MCF 10A (cell line): ENCODE measurements at regions not wholly inside any gene's neighbourhood (a gene's known extent, or its start where the extent isn't known, plus 50 kb on each side); places are given as distances from the start of the nearest gene placed in this dataset.

Experiments
- BruUV-seq: library from RNA; stranded (reverse); fragments of 400-500 nt; replicated peaks from 2 replicates; lab custom pipeline; 2021; lab: Mats Ljungman, UMichigan
- CTCF ChIA-PET: fragments of 300-600 bp; sonication (Branson Sonifier 250); formaldehyde crosslinking; extraction: SDS; loops from one replicate; lab custom pipeline; 2021; ENCODE audit warnings: antibody characterized with exemption, inconsistent platforms; lab: Yijun Ruan, JAX
- POLR2A ChIA-PET: fragments of 300-600, 350-650 bp; sonication (Branson Sonifier 250); formaldehyde crosslinking; extraction: SDS; loops from one replicate; lab custom pipeline; 2020; ENCODE audit warnings: antibody characterized with exemption, inconsistent platforms; lab: Yijun Ruan, JAX
- DNase-seq: peaks from one replicate; pipeline ENCODE4 v3.0.0-alpha.2; 2018; ENCODE audit not compliant: unreplicated experiment
- H3K27ac Mint-ChIP-seq: one replicate; pipeline ENCODE4 v1.8.0; 2022; ENCODE audit warnings: mild to moderate bottlenecking, low read depth, mixed read lengths; ENCODE audit not compliant: unreplicated experiment
- H3K27me3 Mint-ChIP-seq: one replicate; pipeline ENCODE4 v1.8.0; 2022; ENCODE audit warnings: mixed read lengths; ENCODE audit not compliant: insufficient read depth, unreplicated experiment
- H3K36me3 Mint-ChIP-seq: one replicate; pipeline ENCODE4 v1.8.0; 2022; ENCODE audit warnings: mild to moderate bottlenecking, moderate library complexity, mixed read lengths; ENCODE audit not compliant: insufficient read depth, unreplicated experiment
- H3K4me1 Mint-ChIP-seq: one replicate; pipeline ENCODE4 v1.8.0; 2022; ENCODE audit warnings: mixed read lengths; ENCODE audit not compliant: insufficient read depth, unreplicated experiment
- H3K4me3 Mint-ChIP-seq: one replicate; pipeline ENCODE4 v1.8.0; 2022; ENCODE audit warnings: mild to moderate bottlenecking, moderate library complexity, mixed read lengths; ENCODE audit not compliant: unreplicated experiment
- H3K9me3 Mint-ChIP-seq: one replicate; pipeline ENCODE4 v1.8.0; 2022; ENCODE audit warnings: mixed read lengths; ENCODE audit not compliant: unreplicated experiment
- CTCF ChIP-seq: fragments of 200-600 bp; IDR thresholded peaks from one replicate; pipeline ENCODE4 v1.8.0; 2022; ENCODE audit warnings: antibody characterized with exemption, mild to moderate bottlenecking; ENCODE audit not compliant: unreplicated experiment
- intact Hi-C: fragments of 100-400 bp; cut with micrococcal nuclease; formaldehyde crosslinking; loops from 2 replicates; pipeline ENCODE4 v1.14.1; 2022

GRCh38 chr10:111473361-111473760 is 396.5 kb downstream of the ADRA2A start:
- peak; percentile 88 for DNase-seq
- TF ChIP-seq CTCF, result no peak
- intact Hi-C loops, result no loop called here
- H3K9me3 Mint-ChIP-seq, result no peaks in the 10 kb centered on the region
- H3K4me1 Mint-ChIP-seq, result peaks cover 14% of the 10 kb centered on the region
- no peak overlapping the region for H3K4me3 Mint-ChIP-seq
- CTCF ChIA-PET, result no interaction called here
- BruUV-seq, result no TSS peak
- peaks cover 7% of the 10 kb centered on the region for H3K36me3 Mint-ChIP-seq
- POLR2A ChIA-PET, result interaction anchor here (0.6 to 3.7 kb wide), 4 partner anchors 8 to 450 kb away, joined by 3 to 21 read pairs (median 4); no protein-coding TSS in a partner anchor
- peak overlapping the region; percentile 73 for H3K27ac Mint-ChIP-seq
- no peaks in the 10 kb centered on the region for H3K27me3 Mint-ChIP-seq

- H3K4me3 Mint-ChIP-seq, result no peak overlapping the region
- ChIA-PET CTCF (interaction anchor here (1.6 kb wide), 1 partner anchor 124 kb away, joined by 5 read pairs; no protein-coding TSS in a partner anchor), POLR2A (interaction anchor here (0.7 to 3.7 kb wide), 4 partner anchors 9 to 35 kb away, joined by 3 to 21 read pairs (median 4); no protein-coding TSS in a partner anchor)
- H3K36me3 Mint-ChIP-seq, result peaks cover 5% of the 10 kb centered on the region
- H3K4me1 Mint-ChIP-seq, result peaks cover 25% of the 10 kb centered on the region
- H3K27me3 Mint-ChIP-seq, result no peaks in the 10 kb centered on the region
- no peaks in the 10 kb centered on the region for H3K9me3 Mint-ChIP-seq
- no peak overlapping the region for H3K27ac Mint-ChIP-seq
- BruUV-seq, result no TSS peak
- DNase-seq, result no peak
- TF ChIP-seq CTCF, result no peak
- intact Hi-C loops, result no loop called here
Observed at GRCh38 chr10:111474786-111475185, 398.0 kb downstream of the ADRA2A start.

DNA sequence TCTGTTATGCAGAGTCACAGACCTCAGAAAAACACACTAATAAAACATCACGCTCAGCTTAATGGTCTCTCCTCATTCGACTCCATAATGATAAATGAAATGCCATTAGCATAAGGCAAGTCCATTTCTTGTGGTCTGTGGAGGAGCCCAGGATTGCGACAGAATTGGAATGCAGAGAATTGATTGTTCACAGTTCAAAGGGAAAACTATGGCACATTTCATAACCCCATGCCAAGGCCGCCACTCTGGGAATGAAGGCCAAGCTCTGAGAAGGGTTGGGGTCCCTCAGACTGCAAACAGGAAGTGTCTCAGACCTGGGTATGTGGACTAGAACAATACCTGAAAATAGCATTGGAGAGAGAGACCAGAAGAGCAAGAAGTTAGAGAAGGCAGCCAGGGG is 398.9 kb downstream of the ADRA2A start:
- H3K4me1 Mint-ChIP-seq, result peaks cover 35% of the 10 kb centered on the region
- H3K9me3 Mint-ChIP-seq, result no peaks in the 10 kb centered on the region
- H3K27ac Mint-ChIP-seq, result no peak overlapping the region
- intact Hi-C loops, result no loop called here
- no peaks in the 10 kb centered on the region for H3K36me3 Mint-ChIP-seq
- H3K27me3 Mint-ChIP-seq, result no peaks in the 10 kb centered on the region
- no peak for TF ChIP-seq CTCF
- H3K4me3 Mint-ChIP-seq, result no peak overlapping the region
- CTCF ChIA-PET, result interaction anchor here (0.5 to 1.6 kb wide), 4 partner anchors 14 to 276 kb away, joined by 3 to 5 read pairs (median 4); no protein-coding TSS in a partner anchor
- BruUV-seq, result no TSS peak
- peak; percentile 67 for DNase-seq
- POLR2A ChIA-PET, result interaction anchor here (0.5 to 3.7 kb wide), 2 partner anchors 36 to 72 kb away, joined by 4 to 21 read pairs; no protein-coding TSS in a partner anchor

DNA sequence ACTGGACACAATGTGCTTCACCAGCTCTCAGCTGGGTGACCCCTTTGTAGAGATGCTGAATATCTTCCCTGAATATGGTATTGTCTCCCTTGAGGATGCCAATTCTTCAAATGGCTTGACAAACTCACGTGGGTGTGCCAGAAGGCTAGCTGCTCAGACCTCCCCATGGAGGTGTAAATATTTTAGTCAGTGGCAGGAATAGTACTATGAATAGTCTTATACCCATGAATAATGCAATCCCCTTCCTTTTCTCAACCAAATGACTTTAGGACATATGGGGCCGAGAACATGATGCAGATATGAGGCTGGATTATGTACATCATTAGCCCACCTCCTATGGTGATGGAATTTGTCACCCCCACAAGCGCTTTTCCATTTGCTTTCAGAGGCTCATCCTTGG is 401.8 kb downstream of the ADRA2A start:
- peaks cover 33% of the 10 kb centered on the region for H3K4me1 Mint-ChIP-seq
- no TSS peak for BruUV-seq
- POLR2A ChIA-PET, result no interaction called here
- no peaks in the 10 kb centered on the region for H3K9me3 Mint-ChIP-seq
- no peak for TF ChIP-seq CTCF
- intact Hi-C loops, result no loop called here
- CTCF ChIA-PET, result interaction anchor here (0.6 kb wide), 1 partner anchor 983 kb away, joined by 3 read pairs; no protein-coding TSS in a partner anchor
- no peak overlapping the region for H3K4me3 Mint-ChIP-seq
- no peak for DNase-seq
- H3K27ac Mint-ChIP-seq, result no peak overlapping the region
- no peaks in the 10 kb centered on the region for H3K27me3 Mint-ChIP-seq
- no peaks in the 10 kb centered on the region for H3K36me3 Mint-ChIP-seq
